OCI-LY7 (cell line): ENCODE measurements at regions not wholly inside any gene's neighbourhood (a gene's known extent, or its start where the extent isn't known, plus 50 kb on each side); places are given as distances from the start of the nearest gene placed in this dataset.

Experiments
- BruUV-seq: library from RNA; stranded (reverse); fragments of 400-500 nt; replicated peaks from 2 replicates; lab custom pipeline; 2021; lab: Mats Ljungman, UMichigan
- CTCF ChIA-PET: fragments of 300-600 bp; sonication (Branson Sonifier 250); formaldehyde crosslinking; loops from one replicate; lab custom pipeline; 2022; ENCODE audit warnings: antibody characterized with exemption; ENCODE audit not compliant: unreplicated experiment; lab: Charles Lee
- POLR2A ChIA-PET: fragments of 300-600 bp; sonication (Branson Sonifier 250); formaldehyde crosslinking; loops from one replicate; lab custom pipeline; 2022; ENCODE audit warnings: antibody characterized with exemption; lab: Charles Lee
- DNase-seq: peaks from one replicate; pipeline ENCODE4 v3.0.0-alpha.2; 2015; ENCODE audit warnings: low spot score
- H2AFZ ChIP-seq: fragments of 200-600 bp; sonication (generic), shearing (Covaris generic); 2 replicates; pipeline ENCODE4 v1.6.1; 2014; ENCODE audit warnings: mild to moderate bottlenecking, antibody characterized with exemption, low read length, moderate library complexity
- H3K27ac ChIP-seq: fragments of 200-600 bp; sonication (generic); 2 replicates; pipeline ENCODE4 v1.5.1; 2014; ENCODE audit warnings: mixed run types, low read depth, mild to moderate bottlenecking, moderate library complexity, low read length, inconsistent platforms; ENCODE audit not compliant: poor library complexity, severe bottlenecking
- H3K36me3 ChIP-seq: fragments of 200-600 bp; sonication (generic); 2 replicates; pipeline ENCODE4 v1.6.1; 2014; ENCODE audit warnings: mild to moderate bottlenecking, antibody characterized with exemption, low read length, moderate library complexity, mixed read lengths; ENCODE audit not compliant: insufficient read depth
- H3K4me1 ChIP-seq: fragments of 200-600 bp; sonication (generic); 2 replicates; pipeline ENCODE4 v1.5.1; 2014; ENCODE audit warnings: mild to moderate bottlenecking, low read length; ENCODE audit not compliant: insufficient read depth, poor library complexity, severe bottlenecking
- H3K4me2 ChIP-seq: fragments of 200-600 bp; sonication (generic); 2 replicates; pipeline ENCODE4 v1.6.1; 2014; ENCODE audit warnings: mild to moderate bottlenecking, low read length
- H3K4me3 ChIP-seq: fragments of 200-600 bp; sonication (generic); 2 replicates; pipeline ENCODE4 v1.5.1; 2014; ENCODE audit warnings: mild to moderate bottlenecking, low read depth, low read length; ENCODE audit not compliant: poor library complexity, severe bottlenecking
- H3K79me2 ChIP-seq: fragments of 200-600 bp; sonication (generic); 2 replicates; pipeline ENCODE4 v1.6.1; 2016; ENCODE audit warnings: low read depth, mild to moderate bottlenecking, low read length, moderate library complexity, mixed read lengths; ENCODE audit not compliant: insufficient read depth
- H3K9me2 ChIP-seq: fragments of 200-600 bp; sonication (generic); 2 replicates; pipeline ENCODE4 v1.6.1; 2016; ENCODE audit warnings: mild to moderate bottlenecking, low read length, mixed read lengths; ENCODE audit not compliant: insufficient read depth
- H3K9me3 ChIP-seq: fragments of 200-600 bp; sonication (generic); 2 replicates; pipeline ENCODE4 v1.6.1; 2014; ENCODE audit warnings: mild to moderate bottlenecking, mixed run types, low read length, mixed read lengths
- H4K20me1 ChIP-seq: fragments of 200-600 bp; sonication (generic); 2 replicates; pipeline ENCODE4 v1.6.1; 2014; ENCODE audit warnings: mild to moderate bottlenecking, antibody characterized with exemption, low read length, moderate library complexity, mixed read lengths; ENCODE audit not compliant: insufficient read depth
- EZH2phosphoT487 ChIP-seq: fragments of 200-600 bp; sonication (generic); IDR thresholded peaks from 2 replicates; pipeline ENCODE4 v1.6.1; 2018; ENCODE audit warnings: low read depth, borderline replicate concordance, mild to moderate bottlenecking, mixed run types, antibody characterized with exemption, low read length, moderate library complexity, mixed read lengths
- intact Hi-C: fragments of 100-400 bp; cut with micrococcal nuclease; formaldehyde crosslinking; loops from one replicate; pipeline ENCODE4 v1.10.0; 2022; ENCODE audit not compliant: unreplicated experiment
- TF ChIP-seq, protein P1 (sequence below): fragments of 200-600 bp; sonication (generic); conservative IDR thresholded peaks from 2 replicates; pipeline ENCODE4 v1.5.1; 2014; ENCODE audit warnings: mild to moderate bottlenecking, antibody characterized with exemption, low read length, moderate library complexity, mixed read lengths

DNA sequence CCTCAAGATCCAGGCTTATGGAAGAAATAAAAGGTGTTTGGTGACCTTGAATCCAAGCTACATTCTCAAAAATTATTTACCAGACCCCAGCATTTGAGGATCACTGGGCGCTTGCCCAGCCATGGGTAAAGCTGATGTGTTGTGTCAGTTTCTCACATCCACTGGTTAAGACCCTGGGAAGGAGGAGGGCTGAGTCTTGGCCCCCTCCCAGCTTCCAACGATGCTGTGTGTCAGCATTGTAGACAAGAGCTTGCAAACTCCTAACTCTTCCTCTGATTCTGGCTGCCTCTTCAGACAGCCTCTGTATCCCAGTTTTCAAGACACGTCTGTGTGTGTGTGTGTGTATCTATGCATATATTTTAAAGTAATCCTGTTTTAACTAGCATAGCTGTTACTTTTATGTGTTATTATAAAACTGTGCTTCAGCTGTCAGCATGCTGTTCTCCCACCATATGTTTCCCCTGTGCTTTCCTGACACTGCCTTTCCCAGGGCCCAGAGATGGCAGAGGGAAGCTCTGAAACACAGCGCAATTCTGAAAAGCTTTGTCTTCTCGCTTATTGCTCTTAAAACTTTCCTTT is 157.3 kb upstream of the LRRN1 start:
- no peaks in the 10 kb centered on the region for H4K20me1 ChIP-seq
- intact Hi-C loops, result no loop called here
- ChIA-PET CTCF (no interaction called here), POLR2A (no interaction called here)
- no peak overlapping the region for H3K27ac ChIP-seq
- no TSS peak for BruUV-seq
- no peak overlapping the region for H3K4me2 ChIP-seq
- no peaks in the 10 kb centered on the region for H3K4me1 ChIP-seq
- H3K4me3 ChIP-seq, result no peak overlapping the region
- no peaks in the 10 kb centered on the region for H3K79me2 ChIP-seq
- H2AFZ ChIP-seq, result no peak overlapping the region
- no peaks in the 10 kb centered on the region for H3K36me3 ChIP-seq
- no peak for DNase-seq
- no peaks in the 10 kb centered on the region for H3K9me2 ChIP-seq
- H3K9me3 ChIP-seq, result no peaks in the 10 kb centered on the region
- TF ChIP-seq, protein P1, sequence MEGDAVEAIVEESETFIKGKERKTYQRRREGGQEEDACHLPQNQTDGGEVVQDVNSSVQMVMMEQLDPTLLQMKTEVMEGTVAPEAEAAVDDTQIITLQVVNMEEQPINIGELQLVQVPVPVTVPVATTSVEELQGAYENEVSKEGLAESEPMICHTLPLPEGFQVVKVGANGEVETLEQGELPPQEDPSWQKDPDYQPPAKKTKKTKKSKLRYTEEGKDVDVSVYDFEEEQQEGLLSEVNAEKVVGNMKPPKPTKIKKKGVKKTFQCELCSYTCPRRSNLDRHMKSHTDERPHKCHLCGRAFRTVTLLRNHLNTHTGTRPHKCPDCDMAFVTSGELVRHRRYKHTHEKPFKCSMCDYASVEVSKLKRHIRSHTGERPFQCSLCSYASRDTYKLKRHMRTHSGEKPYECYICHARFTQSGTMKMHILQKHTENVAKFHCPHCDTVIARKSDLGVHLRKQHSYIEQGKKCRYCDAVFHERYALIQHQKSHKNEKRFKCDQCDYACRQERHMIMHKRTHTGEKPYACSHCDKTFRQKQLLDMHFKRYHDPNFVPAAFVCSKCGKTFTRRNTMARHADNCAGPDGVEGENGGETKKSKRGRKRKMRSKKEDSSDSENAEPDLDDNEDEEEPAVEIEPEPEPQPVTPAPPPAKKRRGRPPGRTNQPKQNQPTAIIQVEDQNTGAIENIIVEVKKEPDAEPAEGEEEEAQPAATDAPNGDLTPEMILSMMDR, result no peak
- no peak for TF ChIP-seq EZH2phosphoT487

DNA sequence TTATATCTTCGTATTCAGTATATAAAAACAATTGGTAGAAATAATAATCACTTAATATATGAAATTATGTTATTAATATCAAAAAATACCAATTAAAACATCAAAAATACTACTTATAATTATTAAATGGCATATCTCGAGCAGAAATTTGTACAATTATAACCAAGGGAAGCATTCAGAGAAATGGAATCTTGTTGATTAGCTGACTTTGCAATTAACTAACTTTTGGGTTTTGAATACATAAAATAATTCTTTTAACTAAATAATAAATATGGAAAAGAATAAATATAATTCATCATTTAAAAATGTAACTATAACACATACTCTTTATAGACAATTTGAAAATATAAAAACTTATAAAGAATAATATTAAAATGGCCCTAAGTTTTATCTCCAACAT is 160.2 kb upstream of the LRRN1 start:
- intact Hi-C loops, result no loop called here
- no peaks in the 10 kb centered on the region for H3K9me3 ChIP-seq
- no peaks in the 10 kb centered on the region for H4K20me1 ChIP-seq
- H3K27ac ChIP-seq, result no peak overlapping the region
- ChIA-PET CTCF (no interaction called here), POLR2A (no interaction called here)
- BruUV-seq, result no TSS peak
- H3K36me3 ChIP-seq, result no peaks in the 10 kb centered on the region
- no peak for TF ChIP-seq EZH2phosphoT487
- TF ChIP-seq, protein P1, result no peak
- no peaks in the 10 kb centered on the region for H3K9me2 ChIP-seq
- no peak for DNase-seq
- H3K4me2 ChIP-seq, result no peak overlapping the region
- H3K4me3 ChIP-seq, result no peak overlapping the region
- no peaks in the 10 kb centered on the region for H3K79me2 ChIP-seq
- H3K4me1 ChIP-seq, result no peaks in the 10 kb centered on the region
- H2AFZ ChIP-seq, result no peak overlapping the region

DNA sequence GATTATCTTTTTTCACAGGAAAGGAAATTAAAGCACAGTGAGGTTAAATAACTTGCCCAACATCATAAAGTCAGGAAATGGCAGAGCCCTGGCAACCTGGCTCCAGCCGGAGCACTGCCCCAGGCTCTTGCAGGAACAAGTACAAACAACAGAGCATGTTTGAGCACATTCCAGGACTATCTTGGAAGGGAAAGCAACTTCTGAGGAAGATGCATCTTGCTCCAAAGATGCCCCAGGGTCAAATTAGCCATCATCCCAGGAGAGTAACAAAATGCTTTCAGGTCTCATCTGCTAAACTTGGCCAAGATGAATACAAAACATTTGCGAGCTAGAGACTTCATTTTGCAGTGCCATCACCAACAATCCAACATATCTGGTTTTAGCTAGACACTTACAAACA is 162.4 kb upstream of the LRRN1 start:
- TF ChIP-seq, protein P1, result no peak
- no peak for TF ChIP-seq EZH2phosphoT487

More for the DNA sequence above, 162.4 kb upstream of the LRRN1 start:
- POLR2A ChIA-PET, result no interaction called here
- H3K4me2 ChIP-seq, result no peak overlapping the region
- H3K9me2 ChIP-seq, result no peaks in the 10 kb centered on the region
- H3K79me2 ChIP-seq, result no peaks in the 10 kb centered on the region
- CTCF ChIA-PET, result no interaction called here
- no peak overlapping the region for H3K27ac ChIP-seq
- BruUV-seq, result no TSS peak
- no peaks in the 10 kb centered on the region for H3K9me3 ChIP-seq
- intact Hi-C loops, result no loop called here
- no peaks in the 10 kb centered on the region for H3K4me1 ChIP-seq
- H3K4me3 ChIP-seq, result no peak overlapping the region
- no peak for DNase-seq
- no peaks in the 10 kb centered on the region for H3K36me3 ChIP-seq
- H4K20me1 ChIP-seq, result no peaks in the 10 kb centered on the region
- H2AFZ ChIP-seq, result no peak overlapping the region
